Fibroblast of pulmonary artery (primary cell): ENCODE measurements at regions not wholly inside any gene's neighbourhood (a gene's known extent, or its start where the extent isn't known, plus 50 kb on each side); places are given as distances from the start of the nearest gene placed in this dataset.

Experiments used
- DNase-seq: peaks from one replicate; pipeline ENCODE4 v3.0.0-alpha.2; 2010; ENCODE audit warnings: low read depth
- H3K4me3 ChIP-seq: replicated peaks from 2 replicates; pipeline ENCODE4 v1.5.1; 2011; ENCODE audit warnings: low read depth, mild to moderate bottlenecking, control low read depth, low read length, moderate library complexity
- TF ChIP-seq, protein P1 (sequence below): IDR thresholded peaks from 2 replicates; pipeline ENCODE4 v1.5.1; 2011; ENCODE audit warnings: mild to moderate bottlenecking, control low read depth, low read length, inconsistent platforms; ENCODE audit errors: missing control alignments

DNA sequence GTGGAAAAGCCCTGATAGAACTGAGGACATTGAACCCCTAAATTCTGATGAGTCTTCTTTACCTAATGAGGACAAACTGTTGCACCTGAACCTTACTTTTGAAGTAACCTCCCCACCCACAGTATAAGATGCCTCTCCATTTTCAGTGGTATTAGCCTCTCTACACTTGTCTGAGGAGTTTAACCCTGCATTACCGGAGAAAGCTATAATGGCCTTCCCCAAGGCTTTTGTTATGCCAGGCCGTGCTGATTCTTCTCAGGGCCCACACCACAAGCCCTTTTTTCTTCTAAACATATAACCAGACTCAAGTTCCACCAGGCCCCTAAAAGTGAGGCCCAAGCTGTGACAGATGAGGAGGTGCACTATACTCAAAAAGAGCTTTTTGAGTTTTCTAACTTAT, 345.8 kb upstream of the GRID2 start:
- no peak overlapping the region for H3K4me3 ChIP-seq
- TF ChIP-seq, protein P1, sequence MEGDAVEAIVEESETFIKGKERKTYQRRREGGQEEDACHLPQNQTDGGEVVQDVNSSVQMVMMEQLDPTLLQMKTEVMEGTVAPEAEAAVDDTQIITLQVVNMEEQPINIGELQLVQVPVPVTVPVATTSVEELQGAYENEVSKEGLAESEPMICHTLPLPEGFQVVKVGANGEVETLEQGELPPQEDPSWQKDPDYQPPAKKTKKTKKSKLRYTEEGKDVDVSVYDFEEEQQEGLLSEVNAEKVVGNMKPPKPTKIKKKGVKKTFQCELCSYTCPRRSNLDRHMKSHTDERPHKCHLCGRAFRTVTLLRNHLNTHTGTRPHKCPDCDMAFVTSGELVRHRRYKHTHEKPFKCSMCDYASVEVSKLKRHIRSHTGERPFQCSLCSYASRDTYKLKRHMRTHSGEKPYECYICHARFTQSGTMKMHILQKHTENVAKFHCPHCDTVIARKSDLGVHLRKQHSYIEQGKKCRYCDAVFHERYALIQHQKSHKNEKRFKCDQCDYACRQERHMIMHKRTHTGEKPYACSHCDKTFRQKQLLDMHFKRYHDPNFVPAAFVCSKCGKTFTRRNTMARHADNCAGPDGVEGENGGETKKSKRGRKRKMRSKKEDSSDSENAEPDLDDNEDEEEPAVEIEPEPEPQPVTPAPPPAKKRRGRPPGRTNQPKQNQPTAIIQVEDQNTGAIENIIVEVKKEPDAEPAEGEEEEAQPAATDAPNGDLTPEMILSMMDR = no peak
- DNase-seq = no peak

DNA sequence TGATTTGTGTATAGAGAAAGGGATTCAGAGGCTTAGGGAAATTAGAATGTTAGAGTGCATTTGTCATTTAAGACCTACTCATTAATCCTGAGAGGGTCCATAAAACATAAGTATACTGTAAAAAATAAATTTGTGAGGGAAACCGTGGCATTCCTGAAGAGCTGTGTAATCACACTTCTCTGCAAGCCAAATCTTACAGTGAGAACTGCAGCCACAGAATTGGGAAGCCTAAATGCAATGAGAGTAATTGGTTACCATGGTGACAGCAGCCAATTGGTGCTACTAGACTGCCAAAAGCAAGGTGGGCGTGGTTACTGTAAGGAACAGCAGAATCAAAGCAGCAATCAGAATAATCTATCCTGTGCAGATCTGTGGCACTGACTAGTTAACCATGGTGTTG, 345.2 kb upstream of the GRID2 start:
- H3K4me3 ChIP-seq = no peak overlapping the region
- TF ChIP-seq, protein P1 = no peak
- peak; percentile 28 for DNase-seq

DNA sequence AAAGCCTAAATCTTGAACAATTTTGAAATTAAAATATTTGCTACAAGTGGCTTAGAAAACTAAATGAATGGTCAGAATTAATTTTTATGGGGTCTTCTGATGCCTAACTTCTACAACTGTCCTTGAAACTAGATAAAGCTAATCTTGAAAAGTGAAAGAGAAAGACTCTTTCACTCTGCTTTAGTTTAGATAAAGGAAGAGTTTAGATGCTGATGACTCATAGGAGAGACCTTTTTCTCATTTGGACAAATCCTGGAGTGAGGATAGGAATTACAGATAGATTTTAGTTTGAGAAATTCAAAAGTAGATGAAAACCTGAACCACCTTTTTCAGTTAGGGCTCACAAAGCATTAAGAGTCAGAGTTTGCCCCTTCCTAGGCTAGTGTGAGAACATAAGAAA, 342.3 kb upstream of the GRID2 start:
- DNase-seq = peak; percentile 22
- TF ChIP-seq, protein P1 = no peak
- H3K4me3 ChIP-seq = no peak overlapping the region

DNA sequence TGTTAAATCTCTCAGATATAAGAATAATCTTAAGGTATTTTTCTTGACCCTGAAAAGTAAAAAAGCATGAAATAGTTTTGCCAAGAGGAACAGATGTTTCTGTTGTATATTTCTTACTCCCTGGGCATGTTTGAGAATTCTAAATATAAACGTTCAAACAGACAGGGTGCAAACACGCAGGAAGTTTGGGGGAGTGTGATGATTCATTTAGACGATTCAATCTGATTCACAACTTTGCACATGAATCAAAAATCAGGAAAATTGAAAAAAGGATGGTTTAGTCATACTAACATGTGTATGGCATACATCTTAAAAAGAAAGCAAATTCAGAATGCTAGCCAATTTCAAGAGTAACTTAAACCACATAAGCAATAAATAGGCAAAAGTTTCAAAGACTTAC, 340.3 kb upstream of the GRID2 start:
- TF ChIP-seq, protein P1 = no peak
- DNase-seq = peak; percentile 82

DNA sequence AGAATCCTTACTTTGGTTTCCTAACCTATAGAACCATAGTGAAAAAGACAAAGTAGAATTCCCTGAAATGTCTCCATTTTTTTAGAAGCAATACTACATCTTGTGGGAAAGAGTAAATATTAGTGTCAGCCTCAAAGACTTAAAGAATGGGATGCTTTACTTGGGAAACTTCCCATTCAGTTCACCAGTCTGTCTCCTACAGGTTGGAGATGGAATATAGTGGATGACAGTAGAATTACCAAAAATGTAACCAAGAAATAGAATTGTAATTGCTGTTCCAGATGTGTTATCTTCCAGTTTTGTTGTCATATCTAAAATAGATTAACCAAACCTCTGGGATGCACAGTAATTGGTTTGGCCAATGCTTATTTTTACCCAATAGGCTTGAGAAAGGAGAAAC, 338.6 kb upstream of the GRID2 start:
- DNase-seq = no peak
- TF ChIP-seq, protein P1 = no peak
- no peak overlapping the region for H3K4me3 ChIP-seq

More for the DNA sequence above, 340.3 kb upstream of the GRID2 start:
- peak overlapping the region; percentile 11 for H3K4me3 ChIP-seq

DNA sequence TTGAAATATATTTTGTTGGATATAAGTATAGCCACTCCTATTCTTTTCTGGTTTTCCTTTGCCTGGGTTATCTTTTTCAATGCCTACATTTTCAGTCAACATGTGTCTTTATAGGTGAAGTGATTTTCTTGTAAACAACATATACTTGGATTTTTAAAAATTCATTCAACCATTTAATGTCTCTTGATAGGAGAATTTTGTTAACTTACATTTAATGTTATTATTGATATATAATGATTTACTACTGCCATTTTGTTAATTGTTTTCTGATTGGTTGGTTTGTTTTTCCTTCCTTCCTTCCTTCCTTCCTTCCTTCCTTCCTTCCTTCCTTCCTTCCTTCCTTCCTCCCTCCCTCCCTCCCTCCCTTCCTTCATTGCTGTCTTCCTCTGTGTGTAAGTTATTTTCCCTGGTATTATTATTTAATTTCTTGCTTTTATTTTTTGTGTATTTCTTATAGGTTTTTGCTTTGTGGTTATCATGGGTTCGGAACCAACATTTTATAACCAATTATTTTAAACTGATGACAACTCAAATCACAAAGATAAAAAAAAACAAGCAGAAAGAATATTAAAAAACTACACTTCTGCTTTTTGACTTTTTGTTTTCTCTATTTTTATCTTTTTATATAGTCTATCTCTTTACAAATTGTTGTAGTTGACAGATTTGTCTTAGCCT, 330.1 kb upstream of the GRID2 start:
- DNase-seq = no peak
- TF ChIP-seq, protein P1 = no peak
- H3K4me3 ChIP-seq = no peak overlapping the region

DNA sequence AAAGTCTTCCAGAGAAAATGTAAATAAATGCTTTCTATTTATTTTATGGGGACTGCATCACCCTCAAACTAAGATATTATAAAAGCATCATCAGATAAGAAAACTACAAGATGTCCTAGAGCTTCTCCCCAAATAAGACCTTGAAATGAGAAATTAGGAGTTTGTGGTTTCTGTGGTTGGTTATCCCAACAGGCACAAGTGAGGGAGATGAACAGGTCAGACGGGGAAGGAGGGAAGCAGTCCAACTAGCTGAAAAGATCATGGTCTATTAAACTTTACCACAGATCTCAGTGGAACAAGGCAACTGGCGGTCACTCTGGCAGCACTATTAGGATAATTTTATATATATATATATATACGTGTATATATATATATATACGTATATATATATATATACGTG, 319.3 kb upstream of the GRID2 start:
- TF ChIP-seq, protein P1 = no peak
- H3K4me3 ChIP-seq = no peak overlapping the region
- no peak for DNase-seq
